ENCODE measurements at regions not wholly inside any gene's neighbourhood (a gene's known extent, or its start where the extent isn't known, plus 50 kb on each side); places are given as distances from the start of the nearest gene placed in this dataset.
A peak's percentile ranks its signal among the peaks of the same experiment; 100 is the strongest.

DNA sequence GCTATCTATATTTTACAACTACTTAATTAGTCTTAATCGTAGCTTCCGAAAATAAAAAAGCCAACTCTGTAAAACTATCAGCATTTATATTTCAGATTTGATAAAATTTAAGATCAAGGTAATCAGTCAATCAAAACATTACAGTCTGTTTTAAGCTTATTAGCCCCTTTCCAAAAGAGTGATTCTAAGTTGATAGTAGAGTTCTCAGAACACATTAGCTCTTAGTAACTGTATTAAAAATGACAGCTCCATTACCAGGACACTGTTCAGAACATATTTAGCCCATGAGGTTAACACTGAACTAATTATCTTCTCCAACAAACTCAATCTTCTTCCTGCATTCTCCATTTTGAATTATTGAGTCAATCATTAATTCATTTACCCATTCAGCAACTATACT, 110.3 kb upstream of the PALS2 start:
- Histone ChIP-seq H3K4me3 (ENCODE audit: low read length) (no peak overlapping the region), H3K9ac (ENCODE audit: low read depth, low read length) (no peak overlapping the region), H3K4me1 (ENCODE audit: control insufficient read depth, insufficient read depth, low read length) (no peaks in the 10 kb centered on the region)

DNA sequence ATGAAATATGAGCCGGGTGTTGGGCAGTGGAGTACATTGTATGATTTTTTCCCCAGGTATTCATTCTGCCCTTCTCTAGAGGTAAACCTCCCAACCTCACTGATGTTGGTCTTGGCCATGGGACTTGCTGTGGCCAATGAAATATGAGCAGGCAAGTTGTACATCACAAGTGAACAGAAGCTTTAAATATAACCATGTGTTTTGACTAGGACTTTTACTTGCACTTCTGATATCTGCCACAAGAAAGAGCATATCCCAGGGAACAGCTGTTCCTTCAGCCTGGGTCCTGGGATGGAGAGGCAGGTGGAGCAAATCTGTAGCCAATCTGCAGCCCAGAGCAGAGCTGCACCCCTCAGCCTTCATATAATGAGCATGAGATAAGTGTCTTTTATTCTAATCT, 109.8 kb upstream of the PALS2 start:
- Histone ChIP-seq H3K4me1 (ENCODE audit: control insufficient read depth, insufficient read depth, low read length) (no peaks in the 10 kb centered on the region), H3K9ac (ENCODE audit: low read depth, low read length) (no peak overlapping the region), H3K4me3 (ENCODE audit: low read length) (no peak overlapping the region), H3K9me3 (replicated peaks; ENCODE audit: low read length) (no peaks in the 10 kb centered on the region), H3K4me2 (ENCODE audit: low read length) (no peak overlapping the region), H3K36me3 (ENCODE audit: insufficient read depth, low read length) (no peaks in the 10 kb centered on the region), H3K27me3 (ENCODE audit: control insufficient read depth, insufficient read depth, low read length) (peaks cover 12% of the 10 kb centered on the region)

More for the DNA sequence above, 110.3 kb upstream of the PALS2 start:
- Histone ChIP-seq H3K4me2 (ENCODE audit: low read length) (no peak overlapping the region), H3K9me3 (replicated peaks; ENCODE audit: low read length) (no peaks in the 10 kb centered on the region), H3K36me3 (ENCODE audit: insufficient read depth, low read length) (no peaks in the 10 kb centered on the region), H3K27me3 (ENCODE audit: control insufficient read depth, insufficient read depth, low read length) (peaks cover 12% of the 10 kb centered on the region)

DNA sequence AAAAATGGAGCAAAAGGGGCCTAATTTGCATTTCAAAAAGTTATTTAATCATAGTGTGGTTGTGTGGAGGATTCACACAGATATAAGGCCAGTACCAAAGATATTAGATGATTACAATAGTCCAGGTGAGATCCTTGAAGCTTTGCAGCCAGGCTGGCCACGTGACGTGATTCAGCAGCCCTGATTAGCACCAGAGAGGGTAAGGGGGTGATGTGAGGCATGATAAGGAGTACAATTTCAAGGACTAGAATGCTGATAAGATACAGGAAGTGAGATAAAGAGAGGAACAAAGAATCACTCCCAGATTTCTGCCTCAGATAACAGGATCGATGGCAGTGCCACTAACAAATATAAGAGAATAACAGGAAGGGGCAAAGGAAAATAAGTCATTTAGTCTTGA, 108.4 kb upstream of the PALS2 start:
- Histone ChIP-seq H3K9me3 (replicated peaks; ENCODE audit: low read length) (no peaks in the 10 kb centered on the region), H3K27me3 (ENCODE audit: control insufficient read depth, insufficient read depth, low read length) (peaks cover 12% of the 10 kb centered on the region), H3K9ac (ENCODE audit: low read depth, low read length) (no peak overlapping the region), H3K36me3 (ENCODE audit: insufficient read depth, low read length) (no peaks in the 10 kb centered on the region), H3K4me1 (ENCODE audit: control insufficient read depth, insufficient read depth, low read length) (no peaks in the 10 kb centered on the region), H3K4me2 (ENCODE audit: low read length) (no peak overlapping the region), H3K4me3 (ENCODE audit: low read length) (no peak overlapping the region)

DNA sequence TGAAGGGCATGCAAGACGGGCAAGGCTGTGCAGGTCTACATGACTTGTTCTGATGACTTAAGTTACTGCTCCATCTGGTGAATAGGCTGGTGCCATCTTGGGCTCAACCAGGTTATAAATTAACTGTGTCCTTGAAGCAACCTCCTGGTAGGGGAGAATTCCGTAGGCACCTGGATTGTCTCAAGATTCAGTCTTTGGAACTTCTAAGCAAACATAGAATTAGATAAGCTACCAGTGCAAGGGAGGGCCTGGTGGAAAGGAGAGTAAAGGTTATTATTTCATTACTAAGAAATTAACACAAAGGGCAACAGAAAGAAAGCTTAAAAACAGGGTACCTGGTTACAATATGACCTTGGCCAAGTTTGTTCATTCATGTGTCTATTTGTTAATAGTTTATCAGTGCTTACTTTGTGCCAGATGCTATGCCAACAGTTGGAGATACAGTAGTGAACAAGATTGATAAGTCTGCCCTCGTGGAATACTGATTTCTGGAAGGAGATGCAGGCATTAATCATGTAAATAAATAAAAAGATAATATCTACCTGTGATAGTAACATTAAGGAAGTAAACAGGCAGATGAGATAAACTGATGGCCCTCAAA, 107.0 kb upstream of the PALS2 start:
- Histone ChIP-seq H3K4me3 (ENCODE audit: low read length) (no peak overlapping the region), H3K9ac (ENCODE audit: low read depth, low read length) (no peak overlapping the region), H3K4me2 (ENCODE audit: low read length) (no peak overlapping the region), H3K27me3 (ENCODE audit: control insufficient read depth, insufficient read depth, low read length) (peaks cover 9% of the 10 kb centered on the region), H3K36me3 (ENCODE audit: insufficient read depth, low read length) (no peaks in the 10 kb centered on the region), H3K9me3 (replicated peaks; ENCODE audit: low read length) (no peaks in the 10 kb centered on the region), H3K4me1 (ENCODE audit: control insufficient read depth, insufficient read depth, low read length) (no peaks in the 10 kb centered on the region)

DNA sequence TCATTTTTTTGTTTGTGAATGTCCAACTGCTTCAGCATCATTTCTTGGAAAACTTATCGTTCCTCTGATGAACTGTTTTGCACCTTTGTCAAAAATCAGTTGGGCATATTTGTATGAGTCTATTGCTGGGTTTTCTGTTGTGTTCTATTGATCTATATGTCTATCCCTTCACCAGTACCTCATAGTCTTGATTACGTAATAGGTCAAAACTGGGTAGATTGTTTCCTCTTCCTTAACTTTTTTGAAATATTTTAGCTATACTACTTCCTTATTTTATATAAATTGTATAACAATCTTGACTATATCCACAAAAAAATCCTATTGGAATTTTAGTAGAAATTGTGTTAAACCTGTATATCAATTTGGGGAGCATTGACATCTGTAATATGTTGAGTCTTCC, 104.1 kb upstream of the PALS2 start:
- no peak overlapping the region for H3K9ac ChIP-seq (ENCODE audit: low read depth, low read length)
- H3K27me3 ChIP-seq (ENCODE audit: control insufficient read depth, insufficient read depth, low read length): no peaks in the 10 kb centered on the region
- H3K9me3 ChIP-seq (replicated peaks; ENCODE audit: low read length): no peaks in the 10 kb centered on the region
- peaks cover 3% of the 10 kb centered on the region for H3K4me1 ChIP-seq (ENCODE audit: control insufficient read depth, insufficient read depth, low read length)
- H3K4me2 ChIP-seq (ENCODE audit: low read length): no peak overlapping the region
- no peaks in the 10 kb centered on the region for H3K36me3 ChIP-seq (ENCODE audit: insufficient read depth, low read length)
- H3K4me3 ChIP-seq (ENCODE audit: low read length): no peak overlapping the region

DNA sequence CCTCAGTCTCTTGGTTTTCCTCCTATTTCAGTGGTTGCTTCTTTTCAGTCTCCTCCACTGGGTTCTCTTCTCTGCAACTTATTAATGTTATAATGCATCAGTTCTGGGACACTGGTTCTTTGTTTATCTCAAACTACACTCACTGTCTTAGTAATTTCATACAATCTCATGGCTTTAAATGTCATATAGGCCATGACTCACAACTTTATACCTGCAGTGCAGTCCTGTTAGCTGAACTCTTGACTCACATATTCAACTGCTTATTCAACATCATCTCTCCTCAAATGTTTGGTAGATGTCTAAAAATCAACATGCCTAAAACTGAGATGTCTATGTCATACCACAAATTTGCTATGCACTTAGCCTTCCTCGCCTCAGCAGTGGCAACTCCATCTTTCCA, 101.2 kb upstream of the PALS2 start:
- Histone ChIP-seq H3K4me2 (ENCODE audit: low read length) (no peak overlapping the region), H3K9ac (ENCODE audit: low read depth, low read length) (no peak overlapping the region), H3K4me1 (ENCODE audit: control insufficient read depth, insufficient read depth, low read length) (peaks cover 15% of the 10 kb centered on the region), H3K36me3 (ENCODE audit: insufficient read depth, low read length) (no peaks in the 10 kb centered on the region), H3K9me3 (replicated peaks; ENCODE audit: low read length) (no peaks in the 10 kb centered on the region), H3K4me3 (ENCODE audit: low read length) (no peak overlapping the region), H3K27me3 (ENCODE audit: control insufficient read depth, insufficient read depth, low read length) (no peaks in the 10 kb centered on the region)

DNA sequence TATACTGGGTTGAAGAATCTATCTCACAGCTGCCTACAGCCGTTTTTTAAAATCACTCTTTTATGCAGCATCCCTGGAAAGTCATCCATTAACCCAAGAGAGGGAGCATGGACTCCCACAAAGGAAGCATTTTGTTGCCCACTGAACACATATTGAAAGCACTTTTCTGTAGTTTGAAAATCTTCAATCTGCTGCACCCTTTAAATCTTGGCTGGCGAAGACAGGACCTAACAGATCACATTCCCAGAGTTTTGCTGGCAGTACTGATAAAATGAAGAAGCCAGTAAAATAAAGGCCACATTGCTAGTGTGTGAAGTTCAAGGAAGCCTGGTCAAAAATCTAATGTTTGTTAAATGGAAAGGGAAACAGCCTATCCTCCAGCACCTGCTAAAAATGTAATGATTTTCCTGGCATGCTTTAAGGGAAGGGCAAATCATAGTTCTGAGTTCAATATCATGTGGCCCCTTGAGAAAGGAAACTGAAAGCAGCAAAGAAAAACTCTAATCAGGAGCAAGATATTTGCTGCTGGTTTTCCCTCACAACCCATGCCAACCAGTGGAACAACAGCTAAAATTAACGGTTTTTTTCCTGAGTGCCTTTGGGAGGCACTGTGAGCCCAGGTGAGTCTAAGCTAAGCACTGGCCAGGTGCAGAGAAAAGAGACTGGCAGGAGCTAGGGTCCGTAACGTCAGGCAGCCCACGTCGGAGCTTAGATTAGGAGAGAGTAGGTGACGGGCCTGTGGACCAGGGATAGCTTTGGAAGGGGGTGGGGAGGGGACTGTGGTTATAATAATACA, 97.9 kb upstream of the PALS2 start:
- H3K27me3 ChIP-seq (ENCODE audit: control insufficient read depth, insufficient read depth, low read length): no peaks in the 10 kb centered on the region
- no peaks in the 10 kb centered on the region for H3K36me3 ChIP-seq (ENCODE audit: insufficient read depth, low read length)
- no peak overlapping the region for H3K4me3 ChIP-seq (ENCODE audit: low read length)
- H3K9me3 ChIP-seq (replicated peaks; ENCODE audit: low read length): no peaks in the 10 kb centered on the region
- H3K4me2 ChIP-seq (ENCODE audit: low read length): no peak overlapping the region
- H3K9ac ChIP-seq (ENCODE audit: low read depth, low read length): no peak overlapping the region
- H3K4me1 ChIP-seq (ENCODE audit: control insufficient read depth, insufficient read depth, low read length): peaks cover 31% of the 10 kb centered on the region

DNA sequence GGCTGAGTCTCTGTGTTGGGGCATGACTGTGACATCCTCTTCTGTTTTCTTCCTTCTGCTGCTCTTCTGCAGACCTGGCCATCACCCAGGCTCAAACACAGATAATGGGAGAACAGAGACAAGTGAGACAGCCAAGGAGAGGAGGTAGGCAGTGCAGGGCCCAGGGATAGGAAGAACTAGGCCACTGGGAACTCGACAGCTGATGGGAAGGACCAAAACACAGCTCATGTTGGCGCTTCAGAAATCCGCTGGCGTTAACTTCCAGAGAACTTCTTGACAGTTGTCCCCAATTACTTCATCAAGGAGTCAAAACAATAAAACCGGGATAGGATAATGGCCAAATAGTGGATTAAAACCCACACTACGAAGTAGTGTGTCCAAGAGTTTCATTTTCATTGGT, 97.0 kb upstream of the PALS2 start:
- Histone ChIP-seq H3K4me1 (ENCODE audit: control insufficient read depth, insufficient read depth, low read length) (peaks cover 31% of the 10 kb centered on the region), H3K27me3 (ENCODE audit: control insufficient read depth, insufficient read depth, low read length) (no peaks in the 10 kb centered on the region), H3K4me3 (ENCODE audit: low read length) (no peak overlapping the region), H3K36me3 (ENCODE audit: insufficient read depth, low read length) (no peaks in the 10 kb centered on the region), H3K9ac (ENCODE audit: low read depth, low read length) (no peak overlapping the region), H3K9me3 (replicated peaks; ENCODE audit: low read length) (no peaks in the 10 kb centered on the region), H3K4me2 (ENCODE audit: low read length) (no peak overlapping the region)

DNA sequence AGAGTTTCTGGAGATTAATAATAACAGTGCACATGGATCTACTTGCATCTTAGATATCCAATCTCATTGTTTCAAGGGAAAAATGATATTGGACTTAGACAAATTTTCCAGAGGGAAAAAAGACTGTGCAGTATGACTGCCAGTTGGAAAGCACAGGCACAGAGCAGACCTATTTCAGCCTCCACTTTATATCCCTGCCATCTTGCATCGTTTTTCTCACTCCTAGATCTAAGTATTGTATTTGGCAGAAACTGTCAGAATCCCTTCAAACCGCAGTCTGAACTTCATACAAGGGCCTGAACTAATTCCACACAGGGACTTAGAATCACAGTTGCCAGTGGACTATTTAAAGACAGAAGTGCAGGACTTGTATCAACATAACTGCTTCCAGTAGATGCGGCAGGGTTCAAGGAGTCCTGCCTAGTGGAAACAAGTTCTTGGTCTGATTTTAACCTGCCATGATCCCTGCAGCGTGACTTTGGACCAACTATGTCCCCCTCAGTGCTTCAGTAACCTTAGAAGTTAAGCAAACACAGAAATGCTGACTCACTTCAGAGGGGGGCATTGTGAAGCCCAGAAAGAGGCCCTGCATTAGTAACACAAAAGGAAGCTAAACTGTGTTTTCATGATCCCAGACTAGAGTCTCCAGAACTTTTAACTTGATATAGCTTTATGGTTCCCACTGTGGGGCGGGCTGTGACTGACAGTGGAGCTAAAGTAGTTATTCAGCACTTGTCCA, 95.7 kb upstream of the PALS2 start:
- H3K4me1 ChIP-seq (ENCODE audit: control insufficient read depth, insufficient read depth, low read length): peaks cover 28% of the 10 kb centered on the region
- no peaks in the 10 kb centered on the region for H3K27me3 ChIP-seq (ENCODE audit: control insufficient read depth, insufficient read depth, low read length)
- peak overlapping the region; percentile 27 for H3K4me3 ChIP-seq (ENCODE audit: low read length)
- peak overlapping the region; percentile 72 for H3K4me2 ChIP-seq (ENCODE audit: low read length)
- H3K9me3 ChIP-seq (replicated peaks; ENCODE audit: low read length): no peaks in the 10 kb centered on the region
- peak overlapping the region; percentile 25 for H3K9ac ChIP-seq (ENCODE audit: low read depth, low read length)
- no peaks in the 10 kb centered on the region for H3K36me3 ChIP-seq (ENCODE audit: insufficient read depth, low read length)

DNA sequence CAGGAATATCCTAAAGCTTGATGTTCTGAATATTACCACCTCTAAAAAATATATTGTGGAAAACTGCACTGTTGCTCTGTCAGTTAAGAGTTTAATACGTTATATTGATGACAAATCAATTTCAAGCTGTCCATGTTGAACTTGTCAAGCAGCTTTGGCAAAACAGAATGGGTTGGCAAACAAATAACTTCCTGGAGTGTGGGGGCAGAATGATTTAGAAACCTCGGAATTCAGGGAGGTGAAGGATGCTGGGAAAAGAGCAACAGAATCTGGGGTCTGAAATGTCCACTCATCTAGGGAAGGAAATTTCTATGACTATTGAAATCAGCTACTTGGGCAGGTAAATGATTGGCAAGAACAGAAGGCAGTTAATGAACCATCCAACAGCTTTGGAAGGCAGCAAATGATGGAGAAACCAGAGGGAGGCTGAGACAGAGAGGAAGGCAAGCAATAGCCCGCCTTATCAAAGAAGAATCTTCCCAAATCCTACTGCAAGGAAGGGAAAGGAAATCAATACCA, 95.1 kb upstream of the PALS2 start:
- no peaks in the 10 kb centered on the region for H3K9me3 ChIP-seq (replicated peaks; ENCODE audit: low read length)
- no peaks in the 10 kb centered on the region for H3K36me3 ChIP-seq (ENCODE audit: insufficient read depth, low read length)
- H3K4me2 ChIP-seq (ENCODE audit: low read length): peak overlapping the region; percentile 72
- H3K27me3 ChIP-seq (ENCODE audit: control insufficient read depth, insufficient read depth, low read length): no peaks in the 10 kb centered on the region
- H3K9ac ChIP-seq (ENCODE audit: low read depth, low read length): peak overlapping the region; percentile 25
- peaks cover 28% of the 10 kb centered on the region for H3K4me1 ChIP-seq (ENCODE audit: control insufficient read depth, insufficient read depth, low read length)
- H3K4me3 ChIP-seq (ENCODE audit: low read length): peak overlapping the region; percentile 9

DNA sequence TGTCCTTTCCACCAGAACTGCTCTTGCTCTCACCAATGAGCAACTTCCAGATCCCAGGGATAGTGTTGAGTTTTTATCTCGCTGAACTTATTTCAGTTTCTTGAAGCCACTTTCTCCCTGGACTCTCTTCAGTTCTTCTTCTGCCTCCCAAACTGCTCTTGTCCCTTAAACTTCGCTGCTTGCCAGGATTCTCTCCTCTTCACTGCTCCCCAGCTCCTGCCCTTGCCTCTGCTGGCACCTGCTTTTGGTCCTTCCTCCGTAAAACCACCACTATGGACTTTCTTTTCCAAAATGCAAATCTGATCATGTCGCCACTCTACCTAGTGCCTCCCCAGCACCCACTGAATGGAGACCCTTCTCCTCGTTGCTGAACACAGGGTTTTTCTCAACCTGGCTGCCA, 92.8 kb upstream of the PALS2 start:
- no peaks in the 10 kb centered on the region for H3K36me3 ChIP-seq (ENCODE audit: insufficient read depth, low read length)
- H3K4me2 ChIP-seq (ENCODE audit: low read length): no peak overlapping the region
- no peaks in the 10 kb centered on the region for H3K27me3 ChIP-seq (ENCODE audit: control insufficient read depth, insufficient read depth, low read length)
- H3K4me1 ChIP-seq (ENCODE audit: control insufficient read depth, insufficient read depth, low read length): peaks cover 28% of the 10 kb centered on the region
- no peak overlapping the region for H3K9ac ChIP-seq (ENCODE audit: low read depth, low read length)
- no peaks in the 10 kb centered on the region for H3K9me3 ChIP-seq (replicated peaks; ENCODE audit: low read length)
- no peak overlapping the region for H3K4me3 ChIP-seq (ENCODE audit: low read length)

Data from skeletal muscle satellite cell (primary cell).